ENCODE measurements at regions not wholly inside any gene's neighbourhood (a gene's known extent, or its start where the extent isn't known, plus 50 kb on each side); places are given as distances from the start of the nearest gene placed in this dataset.
"Not testable (repeated sequence)": the region's sequence is repeated elsewhere in the genome, so short reads cannot be mapped to it uniquely, and the experiment has no call there.

DNA sequence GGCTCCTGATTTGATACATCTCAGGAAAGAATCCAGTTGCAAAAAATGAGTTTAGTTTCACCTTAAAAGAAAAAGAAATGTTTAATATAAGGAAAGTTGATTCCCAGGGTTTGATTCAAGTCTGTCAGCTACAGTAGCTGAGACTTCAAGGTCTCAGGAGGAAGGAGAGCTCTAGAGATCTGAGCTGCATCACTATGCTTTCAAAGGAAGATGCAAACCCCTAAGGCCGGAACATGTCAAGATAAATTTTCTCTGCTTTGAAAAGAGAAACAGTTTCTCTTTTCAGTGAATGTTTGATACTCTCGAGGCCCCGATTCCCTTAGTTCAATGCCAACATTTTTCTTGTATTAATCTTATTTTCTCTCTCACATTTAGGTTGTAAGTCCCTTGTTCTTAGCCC lies 128.6 kb downstream of the RGPD3 start:
- Histone ChIP-seq H3K27me3 (no peaks in the 10 kb centered on the region), H3K36me3 (no peaks in the 10 kb centered on the region), H3K9me3 (peaks cover 0 to 9% (median 0%) of the 10 kb centered on the region in 3 donors), H3K4me1 (no peaks in the 10 kb centered on the region), H3K27ac (no peak overlapping the region), H3K4me3 (no peak overlapping the region)
- no peak for DNase-seq
- intact Hi-C loops (cut with DNase I; ENCODE audit: low total_unique reads): no loop called here
- TF ChIP-seq, protein P1, sequence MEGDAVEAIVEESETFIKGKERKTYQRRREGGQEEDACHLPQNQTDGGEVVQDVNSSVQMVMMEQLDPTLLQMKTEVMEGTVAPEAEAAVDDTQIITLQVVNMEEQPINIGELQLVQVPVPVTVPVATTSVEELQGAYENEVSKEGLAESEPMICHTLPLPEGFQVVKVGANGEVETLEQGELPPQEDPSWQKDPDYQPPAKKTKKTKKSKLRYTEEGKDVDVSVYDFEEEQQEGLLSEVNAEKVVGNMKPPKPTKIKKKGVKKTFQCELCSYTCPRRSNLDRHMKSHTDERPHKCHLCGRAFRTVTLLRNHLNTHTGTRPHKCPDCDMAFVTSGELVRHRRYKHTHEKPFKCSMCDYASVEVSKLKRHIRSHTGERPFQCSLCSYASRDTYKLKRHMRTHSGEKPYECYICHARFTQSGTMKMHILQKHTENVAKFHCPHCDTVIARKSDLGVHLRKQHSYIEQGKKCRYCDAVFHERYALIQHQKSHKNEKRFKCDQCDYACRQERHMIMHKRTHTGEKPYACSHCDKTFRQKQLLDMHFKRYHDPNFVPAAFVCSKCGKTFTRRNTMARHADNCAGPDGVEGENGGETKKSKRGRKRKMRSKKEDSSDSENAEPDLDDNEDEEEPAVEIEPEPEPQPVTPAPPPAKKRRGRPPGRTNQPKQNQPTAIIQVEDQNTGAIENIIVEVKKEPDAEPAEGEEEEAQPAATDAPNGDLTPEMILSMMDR (IDR thresholded peaks at IDR 0.05): no peak

DNA sequence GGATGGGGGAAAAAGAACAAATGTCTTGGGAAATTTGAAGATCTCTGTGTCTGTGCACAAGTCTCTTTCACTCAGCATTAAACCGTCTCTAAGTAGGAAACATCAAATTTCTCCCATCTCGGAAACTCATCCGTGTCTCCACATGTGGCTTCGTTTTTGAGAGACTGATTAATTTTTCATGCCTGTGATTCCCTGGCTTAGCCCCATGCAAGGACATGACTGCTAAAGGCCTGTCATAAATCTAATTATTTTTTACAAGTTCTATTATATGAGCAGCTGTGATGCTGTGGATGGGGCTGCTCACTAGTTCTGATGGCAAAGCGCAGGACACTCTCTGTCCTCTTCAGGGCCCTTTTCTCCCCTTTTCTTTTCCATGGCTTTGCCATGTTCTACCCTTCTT lies 129.1 kb downstream of the RGPD3 start:
- Histone ChIP-seq H3K36me3 (no peaks in the 10 kb centered on the region), H3K4me1 (no peaks in the 10 kb centered on the region), H3K27me3 (no peaks in the 10 kb centered on the region), H3K4me3 (no peak overlapping the region), H3K9me3 (peaks cover 0 to 9% (median 0%) of the 10 kb centered on the region in 3 donors), H3K27ac (no peak overlapping the region)
- intact Hi-C loops (cut with DNase I; ENCODE audit: low total_unique reads): no loop called here
- no peak for DNase-seq
- TF ChIP-seq, protein P1 (IDR thresholded peaks at IDR 0.05): no peak

DNA sequence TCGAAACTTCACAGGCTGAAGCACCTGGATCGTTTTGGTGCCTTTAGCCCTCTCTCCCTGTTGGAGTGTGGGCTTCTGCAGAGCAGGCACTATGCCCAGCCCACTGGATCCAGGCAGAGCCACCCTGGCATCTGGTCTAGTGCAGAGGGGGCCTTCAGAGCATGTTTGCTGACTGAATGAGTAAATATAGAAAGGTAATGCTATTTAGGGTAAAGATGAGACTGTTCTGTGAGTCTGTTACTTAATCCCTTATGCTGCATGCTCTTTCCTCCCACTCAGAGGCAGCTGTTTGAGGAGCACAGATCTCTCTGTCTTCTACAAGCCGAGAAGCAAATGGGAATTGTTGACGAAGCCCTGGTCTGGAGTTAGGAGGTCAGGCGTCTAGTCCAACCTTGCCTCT lies 130.2 kb downstream of the RGPD3 start:
- H3K4me1 ChIP-seq: no peaks in the 10 kb centered on the region
- H3K27ac ChIP-seq: no peak overlapping the region
- H3K4me3 ChIP-seq: no peak overlapping the region
- H3K36me3 ChIP-seq: no peaks in the 10 kb centered on the region
- TF ChIP-seq, protein P1 (IDR thresholded peaks at IDR 0.05): no peak
- intact Hi-C loops (cut with DNase I; ENCODE audit: low total_unique reads): no loop called here
- no peak for DNase-seq
- H3K27me3 ChIP-seq: no peaks in the 10 kb centered on the region
- no peaks in the 10 kb centered on the region for H3K9me3 ChIP-seq

DNA sequence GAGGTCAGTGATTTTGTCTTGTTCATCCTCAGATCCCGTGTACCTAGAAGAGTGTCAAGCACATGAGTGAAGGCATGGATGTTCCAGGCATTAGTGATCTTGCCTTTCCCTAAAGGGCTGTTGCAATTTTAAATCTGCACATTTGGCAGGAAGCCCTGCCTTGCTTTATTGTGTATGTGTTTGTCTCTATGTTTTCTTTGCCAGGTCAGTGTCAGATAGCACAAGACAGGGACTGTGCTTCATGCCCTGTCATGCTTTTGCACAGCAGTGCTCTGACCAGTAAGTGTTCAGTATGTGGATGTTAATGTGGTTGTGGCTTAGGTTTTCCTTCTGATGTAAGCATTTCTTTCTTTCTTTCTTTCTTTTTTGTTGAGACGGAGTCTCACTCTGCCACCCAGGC lies 131.5 kb downstream of the RGPD3 start:
- Histone ChIP-seq H3K27ac (no peak overlapping the region), H3K36me3 (no peaks in the 10 kb centered on the region), H3K9me3 (no peaks in the 10 kb centered on the region), H3K4me1 (no peaks in the 10 kb centered on the region), H3K4me3 (no peak overlapping the region), H3K27me3 (no peaks in the 10 kb centered on the region)
- intact Hi-C loops (cut with DNase I; ENCODE audit: low total_unique reads): no loop called here
- TF ChIP-seq, protein P1 (IDR thresholded peaks at IDR 0.05): no peak
- DNase-seq: no peak

DNA sequence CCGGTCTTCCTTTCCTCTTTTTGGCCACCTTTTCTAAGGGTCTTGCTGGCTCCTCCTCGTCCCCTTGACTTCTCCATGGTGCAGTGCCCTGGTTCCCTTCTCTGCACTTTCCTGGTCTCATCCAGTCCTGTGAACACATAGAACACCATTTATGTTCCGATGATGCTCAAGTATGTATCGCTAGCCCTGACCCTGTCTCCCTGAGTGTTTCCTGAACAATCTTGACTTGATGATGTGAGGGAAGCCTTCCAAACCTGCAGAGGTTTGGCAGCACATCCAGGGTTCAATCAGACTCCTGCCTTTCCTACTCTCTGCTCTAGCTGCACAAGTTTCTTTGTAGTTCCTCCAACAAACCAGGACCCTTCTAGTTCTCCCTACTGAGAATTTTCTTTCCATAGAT lies 132.1 kb downstream of the RGPD3 start:
- intact Hi-C loops (cut with DNase I; ENCODE audit: low total_unique reads): no loop called here
- Histone ChIP-seq H3K9me3 (no peaks in the 10 kb centered on the region), H3K27ac (no peak overlapping the region), H3K27me3 (no peaks in the 10 kb centered on the region), H3K36me3 (no peaks in the 10 kb centered on the region), H3K4me3 (no peak overlapping the region), H3K4me1 (no peaks in the 10 kb centered on the region)
- no peak for DNase-seq
- TF ChIP-seq, protein P1 (IDR thresholded peaks at IDR 0.05): no peak

DNA sequence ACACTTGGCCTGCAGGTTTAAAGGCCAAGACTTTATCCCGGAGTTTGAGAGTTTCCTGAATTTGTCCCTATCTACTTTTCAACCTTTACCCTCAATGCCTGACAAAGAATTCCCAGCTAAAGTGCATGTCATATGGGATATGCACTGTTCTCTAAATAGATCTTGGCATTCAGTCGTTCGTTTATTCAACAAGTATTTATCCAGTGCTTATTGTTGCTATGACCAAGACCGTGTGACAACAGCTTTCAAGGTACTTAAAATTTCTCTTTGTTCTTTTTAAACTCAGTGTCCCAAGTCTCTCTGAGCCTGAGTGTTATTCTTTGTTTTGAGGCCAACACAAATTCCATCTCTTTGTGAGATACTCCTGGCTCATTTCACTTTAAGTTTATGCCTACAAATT lies 133.4 kb downstream of the RGPD3 start:
- no peak overlapping the region for H3K27ac ChIP-seq
- no peak for DNase-seq
- H3K4me1 ChIP-seq: no peaks in the 10 kb centered on the region
- H3K9me3 ChIP-seq: no peaks in the 10 kb centered on the region
- H3K4me3 ChIP-seq: no peak overlapping the region
- intact Hi-C loops (cut with DNase I; ENCODE audit: low total_unique reads): no loop called here
- TF ChIP-seq, protein P1 (IDR thresholded peaks at IDR 0.05): no peak
- no peaks in the 10 kb centered on the region for H3K36me3 ChIP-seq
- H3K27me3 ChIP-seq: no peaks in the 10 kb centered on the region

DNA sequence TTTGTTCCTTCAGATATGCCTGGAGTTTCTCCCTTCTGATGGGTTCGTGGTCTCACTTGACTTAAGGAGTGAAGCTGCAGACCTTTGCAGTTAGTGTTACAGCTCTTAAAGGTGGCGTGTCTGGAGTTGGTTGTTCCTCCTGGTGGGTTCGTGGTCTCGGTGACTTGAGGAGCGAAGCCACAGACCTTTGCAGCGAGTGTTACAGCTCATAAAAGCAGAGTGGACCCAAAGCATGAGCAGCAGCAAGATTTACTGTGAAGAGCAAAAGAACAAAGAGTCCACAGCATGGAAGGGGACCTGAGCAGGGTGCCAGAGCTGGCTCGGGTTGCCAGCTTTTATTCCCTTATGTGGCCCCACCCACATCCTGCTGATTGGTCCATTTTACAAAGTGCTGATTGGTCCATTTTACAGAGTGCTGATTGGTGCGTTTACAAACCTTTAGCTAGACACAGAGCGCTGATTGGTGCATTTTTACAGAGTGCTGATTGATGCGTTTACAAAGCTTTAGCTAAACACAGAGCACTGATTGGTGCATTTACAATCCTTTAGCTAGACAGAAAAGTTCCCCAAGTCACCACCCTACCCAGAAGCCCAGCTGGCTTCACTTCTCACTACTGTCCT lies 134.8 kb downstream of the RGPD3 start:
- H3K4me3 ChIP-seq; DNase-seq; intact Hi-C loops (cut with DNase I; ENCODE audit: low total_unique reads); H3K9me3 ChIP-seq; H3K27ac ChIP-seq; H3K36me3 ChIP-seq; H3K4me1 ChIP-seq; H3K27me3 ChIP-seq: not testable (repeated sequence)

Measured in tibial artery (tissue), 4 donors.